HEK293 (cell line): ENCODE measurements at regions not wholly inside any gene's neighbourhood (a gene's known extent, or its start where the extent isn't known, plus 50 kb on each side); places are given as distances from the start of the nearest gene placed in this dataset.

Source experiments
- CTCF ChIA-PET: fragments of 350-600 bp; formaldehyde crosslinking; extraction: SDS; loops from one replicate; lab custom pipeline; 2021; ENCODE audit warnings: antibody characterized with exemption; lab: Yijun Ruan, JAX
- POLR2A ChIA-PET: fragments of 300-600 bp; formaldehyde crosslinking; extraction: SDS; loops from one replicate; lab custom pipeline; 2020; ENCODE audit warnings: antibody characterized with exemption, inconsistent platforms; lab: Yijun Ruan, JAX
- H3K27ac ChIP-seq: fragments of 200-500 bp; sonication (Bioruptor generic); 2 replicates; pipeline ENCODE4 v1.5.1; 2014; ENCODE audit warnings: low read depth, low read length, control low read depth, inconsistent platforms; ENCODE audit errors: extremely low read depth
- H3K36me3 ChIP-seq, 2 experiments: fragments of 200-500 bp in 1 of 2; sonication (Bioruptor generic) in 1 of 2; 1 replicate in 1 of 2; 2 replicates in 1 of 2; pipeline ENCODE4 v1.5.1; 2014 to 2017; ENCODE audit warnings: inconsistent platforms in 2 of 2, low read length in 2 of 2; ENCODE audit not compliant: control insufficient read depth in 2 of 2, insufficient read depth in 1 of 2
- H3K4me1 ChIP-seq: fragments of 200-500 bp; sonication (Bioruptor generic); 2 replicates; pipeline ENCODE4 v1.5.1; 2014; ENCODE audit warnings: mild to moderate bottlenecking, low read length, inconsistent platforms; ENCODE audit not compliant: control insufficient read depth, insufficient read depth
- H3K4me3 ChIP-seq: 2 replicates; pipeline ENCODE4 v1.5.1; 2011; ENCODE audit warnings: low read depth, mild to moderate bottlenecking, control low read depth, low read length, moderate library complexity
- H3K9me3 ChIP-seq: fragments of 200-500 bp; sonication (Bioruptor generic); 2 replicates; pipeline ENCODE4 v1.5.1; 2014; ENCODE audit warnings: low read depth, low read length, inconsistent platforms; ENCODE audit not compliant: control insufficient read depth, insufficient read depth
- AEBP2 ChIP-seq: fragments of 450-650 bp; formaldehyde crosslinking; IDR thresholded peaks from 2 replicates; pipeline ENCODE4 v1.5.1; 2016; ENCODE audit warnings: missing biosample characterization, missing genetic modification characterization, borderline replicate concordance
- SETDB1 ChIP-seq: IDR thresholded peaks from one replicate; pipeline ENCODE4 v1.6.1; 2017; ENCODE audit warnings: mild to moderate bottlenecking, low read length, moderate library complexity, mixed read lengths; ENCODE audit not compliant: insufficient read length
- ZFP3 ChIP-seq: fragments of 450-650 bp; formaldehyde crosslinking; IDR thresholded peaks from 2 replicates; pipeline ENCODE4 v1.5.1; 2016; ENCODE audit warnings: low read depth, missing biosample characterization, missing genetic modification characterization
- ZNF138 ChIP-seq: fragments of 450-650 bp; formaldehyde crosslinking; IDR thresholded peaks from 2 replicates; pipeline ENCODE4 v1.5.1; 2016; ENCODE audit warnings: missing biosample characterization, missing genetic modification characterization, borderline replicate concordance
- ZNF148 ChIP-seq: fragments of 450-650 bp; formaldehyde crosslinking; IDR thresholded peaks from 2 replicates; pipeline ENCODE4 v1.5.0; 2017; ENCODE audit warnings: missing biosample characterization, missing genetic modification characterization, borderline replicate concordance
- ZNF23 ChIP-seq: fragments of 450-650 bp; formaldehyde crosslinking; IDR thresholded peaks from 2 replicates; pipeline ENCODE4 v1.5.1; 2016; ENCODE audit warnings: missing biosample characterization, missing genetic modification characterization, borderline replicate concordance
- ZNF426 ChIP-seq: fragments of 450-650 bp; formaldehyde crosslinking; IDR thresholded peaks from 2 replicates; pipeline ENCODE4 v1.5.1; 2017; ENCODE audit warnings: missing biosample characterization, missing genetic modification characterization, mild to moderate bottlenecking, inconsistent platforms, moderate library complexity
- ZNF560 ChIP-seq: fragments of 450-650 bp; formaldehyde crosslinking; IDR thresholded peaks from 2 replicates; pipeline ENCODE4 v1.5.1; 2017; ENCODE audit warnings: missing biosample characterization, missing genetic modification characterization, borderline replicate concordance
- ZNF596 ChIP-seq: fragments of 450-650 bp; IDR thresholded peaks from 2 replicates; pipeline ENCODE4 v1.5.0; 2018; ENCODE audit warnings: missing biosample characterization, mild to moderate bottlenecking, missing genetic modification characterization, moderate library complexity
- ZNF621 ChIP-seq: fragments of 450-650 bp; formaldehyde crosslinking; IDR thresholded peaks from 2 replicates; pipeline ENCODE4 v1.5.1; 2017; ENCODE audit warnings: missing biosample characterization, missing genetic modification characterization
- ZNF658 ChIP-seq: fragments of 450-650 bp; formaldehyde crosslinking; IDR thresholded peaks from 2 replicates; pipeline ENCODE4; 2016; ENCODE audit warnings: missing biosample characterization, missing genetic modification characterization
- ZNF660 ChIP-seq: fragments of 450-650 bp; IDR thresholded peaks from 2 replicates; pipeline ENCODE4 v1.5.1; 2018; ENCODE audit warnings: missing biosample characterization, mild to moderate bottlenecking, missing genetic modification characterization
- ZNF692 ChIP-seq: fragments of 450-650 bp; formaldehyde crosslinking; IDR thresholded peaks from 2 replicates; pipeline ENCODE4 v1.5.1; 2016; ENCODE audit warnings: missing biosample characterization, missing genetic modification characterization
- ZNF785 ChIP-seq: fragments of 450-650 bp; formaldehyde crosslinking; IDR thresholded peaks from 2 replicates; pipeline ENCODE4 v1.5.1; 2016; ENCODE audit warnings: missing biosample characterization, missing genetic modification characterization

- no peak overlapping the region for H3K4me3 ChIP-seq
- TF ChIP-seq AEBP2 (tag by site-specific recombination) (no peak), ZNF426 (tag by site-specific recombination) (no peak), ZNF621 (tag by site-specific recombination) (no peak), ZNF658 (no peak), ZNF138 (tag by site-specific recombination) (no peak), ZNF560 (tag by site-specific recombination) (no peak)
- ChIA-PET POLR2A (no interaction called here), CTCF (no interaction called here)
- no peaks in the 10 kb centered on the region for H3K9me3 ChIP-seq
- H3K27ac ChIP-seq: no peak overlapping the region
- no peaks in the 10 kb centered on the region for H3K36me3 ChIP-seq
- peaks cover 6% of the 10 kb centered on the region; the same call in 1 of the 2 replicates for H3K4me1 ChIP-seq
These were observed 496.9 kb upstream of the TNP1 start for GRCh38 chr2:217356781-217357180.

GRCh38 chr2:217356142-217356541 is 496.3 kb upstream of the TNP1 start:
- POLR2A ChIA-PET: no interaction called here
- Histone ChIP-seq H3K36me3 (no peaks in the 10 kb centered on the region), H3K27ac (no peak overlapping the region), H3K4me3 (no peak overlapping the region), H3K4me1 (peaks cover 6% of the 10 kb centered on the region; the same call in 1 of the 2 replicates), H3K9me3 (no peaks in the 10 kb centered on the region)
- TF ChIP-seq ZNF660 (tag by site-specific recombination): no peak
- CTCF ChIA-PET: interaction anchor here (2.0 kb wide), 1 partner anchor 658 kb away, joined by 4 read pairs; no protein-coding TSS in a partner anchor

GRCh38 chr2:217353591-217353990 is 493.7 kb upstream of the TNP1 start:
- Histone ChIP-seq H3K36me3 (no peaks in the 10 kb centered on the region), H3K9me3 (no peaks in the 10 kb centered on the region), H3K27ac (no peak overlapping the region), H3K4me1 (no peaks in the 10 kb centered on the region), H3K4me3 (no peak overlapping the region)
- no peak for TF ChIP-seq ZNF785 (tag by site-specific recombination)
- TF ChIP-seq ZNF148 (tag by site-specific recombination): no peak
- TF ChIP-seq ZNF692 (tag by site-specific recombination): no peak
- TF ChIP-seq ZFP3 (tag by site-specific recombination): no peak
- TF ChIP-seq SETDB1: no peak
- no peak for TF ChIP-seq ZNF658
- no peak for TF ChIP-seq ZNF138 (tag by site-specific recombination)
- TF ChIP-seq ZNF596 (tag by site-specific recombination): no peak
- no peak for TF ChIP-seq ZNF23 (tag by site-specific recombination)
- ChIA-PET CTCF (no interaction called here), POLR2A (no interaction called here)
